Ovary (tissue), 7 donors: ENCODE measurements at regions not wholly inside any gene's neighbourhood (a gene's known extent, or its start where the extent isn't known, plus 50 kb on each side); places are given as distances from the start of the nearest gene placed in this dataset.

ENCODE experiments used
- DNase-seq, 5 donors: peaks; one replicate each; pipeline ENCODE4 v3.0.0-alpha.2; 2019 to 2020
- H3K27ac ChIP-seq, 2 donors: fragments of 200-600 bp; one replicate each; pipeline versions ENCODE4 v1.5.1 to v1.8.0; 2019 to 2022
- H3K27me3 ChIP-seq: fragments of 200-600 bp; one replicate; pipeline ENCODE4 v1.8.0; 2022
- H3K36me3 ChIP-seq: fragments of 200-600 bp; sonication (generic); one replicate; pipeline ENCODE4 v1.5.1; 2019
- H3K4me1 ChIP-seq: one replicate; pipeline ENCODE4 v1.8.1; 2013; ENCODE audit warnings: mild to moderate bottlenecking, moderate library complexity; ENCODE audit not compliant: insufficient read depth
- H3K4me3 ChIP-seq: fragments of 200-600 bp; sonication (generic); one replicate; pipeline ENCODE4 v1.5.1; 2017
- H3K9me3 ChIP-seq, 2 donors: fragments of 200-600 bp in 1 of 2; sonication (generic) in 1 of 2; one replicate each; pipeline versions ENCODE4 v1.5.1 to v1.8.1; 2013 to 2019; ENCODE audit warnings: mild to moderate bottlenecking in 1 of 2, moderate library complexity in 1 of 2
- EP300 ChIP-seq: sonication (generic); formaldehyde crosslinking; IDR thresholded peaks from one replicate; pipeline ENCODE4 v1.6.1; 2017; ENCODE audit warnings: antibody characterized with exemption
- POLR2A ChIP-seq: fragments of 450-650 bp; IDR thresholded peaks from one replicate; pipeline ENCODE4 v1.6.1; 2017; ENCODE audit warnings: antibody characterized with exemption, mild to moderate bottlenecking, moderate library complexity
- WGBS, 3 donors: extraction: QIAGEN DNeasy Blood & Tissue Kit in 1 of 3; methylation state at CpG; one replicate each; pipeline versions ENCODE4 v1.1.5 to v1.1.7; 2013 to 2017; 5-methylcytosine and 5-hydroxymethylcytosine counted together
- intact Hi-C, 4 donors: fragments of 100-400 bp; cut with DNase I; formaldehyde crosslinking; loops; one replicate each; pipeline versions ENCODE4 v1.11.0 to v1.15.1; 2022 to 2023
- TF ChIP-seq, protein P1 (sequence below), 3 donors: fragments of 450-650 bp in 2 of 3; fragments of 200-600 bp in 1 of 3; IDR thresholded peaks; one replicate each; pipeline versions ENCODE4 v1.5.1 to v1.8.0; 2016 to 2022; ENCODE audit warnings: antibody characterized with exemption in 3 of 3, mild to moderate bottlenecking in 1 of 3
- donor health status: DM: no; HTN: no; CAD: no; lungs with moderate emphysema.
- donor health status: DM: no; HTN: no; CAD: no.
- donor health status: Bipolar disorder and iron deficiency.
- donor health status: DM: no; HTN: no; CAD: no.
- donor health status: DM: yes; HTN: yes; CAD: no.

DNA sequence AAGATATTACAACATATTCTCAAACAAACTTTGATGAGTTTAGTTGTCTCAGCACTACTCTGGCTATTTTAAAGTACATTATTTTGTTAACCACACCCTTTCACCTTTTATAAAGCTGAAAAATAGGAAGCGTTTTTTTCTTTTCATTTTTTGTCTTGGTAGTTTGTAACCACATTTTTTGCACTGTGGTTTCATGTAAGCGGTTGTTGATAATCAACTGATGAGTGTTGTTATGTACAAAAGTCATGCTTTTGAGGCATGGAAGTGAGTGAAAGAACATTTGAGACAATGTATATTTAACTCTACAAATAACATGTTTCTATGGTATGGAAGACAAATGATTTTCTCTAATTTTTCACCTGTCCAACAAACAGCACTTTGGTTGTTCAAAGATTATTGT is 52.1 kb upstream of the ATP2B1 start:
- no peak overlapping the region for H3K27ac ChIP-seq
- intact Hi-C loops, result no loop called here
- no peak overlapping the region for H3K4me3 ChIP-seq
- no peaks in the 10 kb centered on the region for H3K36me3 ChIP-seq
- TF ChIP-seq EP300 (no peak), POLR2A (no peak)
- TF ChIP-seq, protein P1, sequence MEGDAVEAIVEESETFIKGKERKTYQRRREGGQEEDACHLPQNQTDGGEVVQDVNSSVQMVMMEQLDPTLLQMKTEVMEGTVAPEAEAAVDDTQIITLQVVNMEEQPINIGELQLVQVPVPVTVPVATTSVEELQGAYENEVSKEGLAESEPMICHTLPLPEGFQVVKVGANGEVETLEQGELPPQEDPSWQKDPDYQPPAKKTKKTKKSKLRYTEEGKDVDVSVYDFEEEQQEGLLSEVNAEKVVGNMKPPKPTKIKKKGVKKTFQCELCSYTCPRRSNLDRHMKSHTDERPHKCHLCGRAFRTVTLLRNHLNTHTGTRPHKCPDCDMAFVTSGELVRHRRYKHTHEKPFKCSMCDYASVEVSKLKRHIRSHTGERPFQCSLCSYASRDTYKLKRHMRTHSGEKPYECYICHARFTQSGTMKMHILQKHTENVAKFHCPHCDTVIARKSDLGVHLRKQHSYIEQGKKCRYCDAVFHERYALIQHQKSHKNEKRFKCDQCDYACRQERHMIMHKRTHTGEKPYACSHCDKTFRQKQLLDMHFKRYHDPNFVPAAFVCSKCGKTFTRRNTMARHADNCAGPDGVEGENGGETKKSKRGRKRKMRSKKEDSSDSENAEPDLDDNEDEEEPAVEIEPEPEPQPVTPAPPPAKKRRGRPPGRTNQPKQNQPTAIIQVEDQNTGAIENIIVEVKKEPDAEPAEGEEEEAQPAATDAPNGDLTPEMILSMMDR (IDR thresholded peaks at IDR 0.05), result no peak
- no peaks in the 10 kb centered on the region for H3K9me3 ChIP-seq
- no peaks in the 10 kb centered on the region for H3K4me1 ChIP-seq
- no peaks in the 10 kb centered on the region for H3K27me3 ChIP-seq
- WGBS, 3 donors, result 86 to 89% (median 88%) methylated on average over 2 of the region's 2 CpGs
- DNase-seq, result no peak
